ENCODE measurements at regions not wholly inside any gene's neighbourhood (a gene's known extent, or its start where the extent isn't known, plus 50 kb on each side); places are given as distances from the start of the nearest gene placed in this dataset.
"Not testable (repeated sequence)": the region's sequence is repeated elsewhere in the genome, so short reads cannot be mapped to it uniquely, and the experiment has no call there.

GRCh38 chr4:19033816-19034733 lies 1012.5 kb upstream of the LCORL start:
- no peak for DNase-seq (ENCODE audit: low read depth)

DNA sequence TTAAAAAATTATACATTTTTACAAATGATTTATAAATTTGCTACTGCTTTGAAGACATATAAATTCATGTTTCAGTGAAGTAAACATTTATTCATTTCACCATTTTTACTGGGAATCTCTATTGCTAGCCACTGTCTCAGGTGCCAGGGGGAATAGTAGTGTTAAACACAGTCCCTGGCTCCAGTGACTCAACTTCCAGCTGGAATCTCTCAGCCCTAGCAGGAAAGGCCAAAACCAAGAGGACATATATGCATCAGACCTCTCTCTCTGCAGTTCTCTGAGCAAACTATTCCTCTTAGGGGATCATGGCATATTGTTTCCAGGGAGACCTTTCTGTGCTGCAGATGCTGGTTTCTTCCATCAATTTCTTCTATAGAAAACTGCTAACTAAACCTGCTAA lies 1009.0 kb upstream of the LCORL start:
- no peak for DNase-seq (ENCODE audit: low read depth)

- no peak for DNase-seq (ENCODE audit: low read depth)
Measured at GRCh38 chr4:19030048-19030447, 1008.5 kb upstream of the LCORL start.

GRCh38 chr4:19026281-19026680 lies 1004.7 kb upstream of the LCORL start:
- DNase-seq (ENCODE audit: low read depth): no peak

DNA sequence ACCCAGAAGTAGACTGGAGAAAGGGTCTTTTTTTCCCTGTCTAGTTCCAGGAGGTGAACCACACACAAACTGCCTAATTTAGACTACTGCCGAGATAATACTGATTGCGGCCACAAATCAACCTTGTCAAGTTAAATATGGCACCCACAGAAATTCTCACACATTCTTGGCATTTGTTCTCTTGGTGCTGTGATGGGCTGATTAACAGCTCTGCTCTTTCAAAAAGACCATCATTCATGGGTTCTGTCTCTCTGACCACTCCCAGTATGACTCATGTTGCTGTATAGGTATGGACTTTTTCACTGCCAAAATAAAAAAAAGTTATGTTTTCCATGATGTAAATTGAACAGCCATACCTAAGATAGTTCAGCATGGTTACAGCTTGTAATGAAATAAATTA lies 1003.5 kb upstream of the LCORL start:
- DNase-seq (ENCODE audit: low read depth): no peak

- no peak for DNase-seq (ENCODE audit: low read depth)
Measured at GRCh38 chr4:19024047-19024446, 1002.5 kb upstream of the LCORL start.

- no peak for DNase-seq (ENCODE audit: low read depth)
Measured at GRCh38 chr4:19021617-19022016, 1000.1 kb upstream of the LCORL start.

- DNase-seq (ENCODE audit: low read depth): not testable (repeated sequence)
Measured at GRCh38 chr4:19016550-19016949, 995.0 kb upstream of the LCORL start.

DNA sequence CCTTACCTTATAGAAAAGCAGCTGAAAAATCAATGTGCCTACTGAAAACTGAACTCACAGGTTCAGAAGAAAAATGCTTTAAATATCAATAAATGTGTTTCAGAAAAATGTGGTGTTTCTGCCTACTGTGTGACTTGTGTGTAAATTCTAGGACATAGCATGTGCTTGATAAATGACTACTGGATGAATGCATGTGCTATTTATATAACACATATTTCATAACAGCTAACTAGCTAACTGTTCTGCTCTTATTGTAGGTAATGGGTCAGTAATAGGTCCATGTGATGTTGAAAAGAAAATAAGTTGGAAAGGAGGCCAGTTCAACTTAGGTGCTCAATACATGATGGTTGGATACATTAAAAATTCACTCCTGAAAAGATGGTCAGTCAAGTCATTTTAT lies 993.0 kb upstream of the LCORL start:
- no peak for DNase-seq (ENCODE audit: low read depth)

GRCh38 chr4:19010761-19011160 lies 989.2 kb upstream of the LCORL start:
- no peak for DNase-seq (ENCODE audit: low read depth)

- no peak for DNase-seq (ENCODE audit: low read depth)
Measured at GRCh38 chr4:19009881-19010280, 988.3 kb upstream of the LCORL start.

GRCh38 chr4:19005211-19005610 lies 983.7 kb upstream of the LCORL start:
- no peak for DNase-seq (ENCODE audit: low read depth)

- no peak for DNase-seq (ENCODE audit: low read depth)
Measured at GRCh38 chr4:19002170-19002569, 980.6 kb upstream of the LCORL start.

- DNase-seq (ENCODE audit: low read depth): no peak
Measured at GRCh38 chr4:18999595-18999994, 978.0 kb upstream of the LCORL start.

DNA sequence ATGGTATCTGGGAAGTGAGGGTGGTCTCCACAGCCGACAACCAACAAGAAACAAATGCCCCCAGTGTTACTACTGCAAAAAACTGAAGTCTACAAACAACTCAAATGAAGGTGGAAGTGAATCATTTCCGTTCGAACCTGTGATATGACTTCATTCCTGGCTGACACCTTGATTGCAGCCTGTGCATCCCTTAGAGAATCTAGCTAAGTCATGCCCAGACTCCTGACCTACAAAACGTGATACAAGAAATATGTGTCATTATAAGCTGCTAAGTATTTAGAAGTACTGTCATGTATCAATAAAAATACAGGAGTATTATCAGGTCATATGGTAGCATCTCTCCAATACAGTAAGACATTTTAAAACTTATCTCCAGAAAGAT lies 959.7 kb upstream of the LCORL start:
- DNase-seq (ENCODE audit: low read depth): no peak

GRCh38 chr4:18980516-18981233 lies 959.1 kb upstream of the LCORL start:
- no peak for DNase-seq (ENCODE audit: low read depth)

DNA sequence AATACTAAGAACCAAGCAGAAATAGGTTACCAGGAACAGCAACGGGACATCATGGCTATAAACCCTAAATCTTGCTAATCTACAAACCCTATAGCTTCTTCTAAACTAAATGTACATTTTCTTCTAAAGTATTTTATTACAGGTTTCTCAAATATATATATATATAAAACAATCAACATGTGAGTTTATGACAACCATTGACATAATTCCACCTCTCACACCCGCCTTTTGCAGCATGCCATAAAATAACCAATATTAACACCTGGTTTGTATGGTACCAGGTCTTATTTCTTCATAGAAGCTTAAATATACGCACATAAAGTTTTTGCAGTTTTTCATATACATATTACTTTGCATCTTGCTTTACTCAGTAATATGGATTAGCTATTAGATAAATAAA lies 955.3 kb upstream of the LCORL start:
- no peak for DNase-seq (ENCODE audit: low read depth)

GRCh38 chr4:18975916-18976808 lies 954.6 kb upstream of the LCORL start:
- no peak for DNase-seq (ENCODE audit: low read depth)

DNA sequence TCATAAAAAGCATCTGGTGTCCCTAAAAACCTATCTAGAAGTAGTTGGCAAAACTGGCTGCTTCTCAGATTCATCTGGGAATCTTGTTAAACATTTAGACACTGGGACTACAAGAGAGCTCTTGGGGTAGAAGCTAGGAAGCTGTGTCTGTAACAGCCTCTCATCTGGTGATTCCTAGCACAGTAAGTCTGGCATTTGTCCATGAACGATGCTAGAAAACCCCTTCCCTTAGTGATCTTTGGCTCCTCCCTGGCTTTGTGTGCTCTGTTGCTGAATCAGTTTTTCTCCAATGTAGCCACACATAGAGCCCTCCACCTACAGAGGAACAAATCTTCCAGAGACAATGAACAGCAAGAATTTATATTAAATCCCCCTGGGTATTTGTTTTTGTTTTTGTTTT lies 951.7 kb upstream of the LCORL start:
- no peak for DNase-seq (ENCODE audit: low read depth)

DNA sequence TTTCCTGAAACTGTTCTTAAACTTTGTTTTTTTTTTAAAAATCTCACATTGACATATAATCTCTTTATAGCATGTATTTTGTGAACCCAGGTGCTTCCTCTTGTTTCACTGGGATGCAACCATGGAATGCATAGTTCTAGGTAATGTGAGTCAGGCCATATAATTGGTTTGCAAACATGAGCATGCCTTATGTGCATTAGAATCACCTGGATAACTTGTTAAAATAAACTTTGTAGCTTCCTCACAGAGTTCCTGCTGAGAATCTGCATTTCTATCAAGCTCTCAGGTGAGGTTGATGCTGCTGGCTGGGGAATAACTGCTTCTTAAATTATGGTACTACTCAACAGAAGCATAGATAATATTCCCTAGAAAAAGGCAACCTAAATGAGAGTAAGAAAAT lies 940.3 kb upstream of the LCORL start:
- no peak for DNase-seq (ENCODE audit: low read depth)

DNA sequence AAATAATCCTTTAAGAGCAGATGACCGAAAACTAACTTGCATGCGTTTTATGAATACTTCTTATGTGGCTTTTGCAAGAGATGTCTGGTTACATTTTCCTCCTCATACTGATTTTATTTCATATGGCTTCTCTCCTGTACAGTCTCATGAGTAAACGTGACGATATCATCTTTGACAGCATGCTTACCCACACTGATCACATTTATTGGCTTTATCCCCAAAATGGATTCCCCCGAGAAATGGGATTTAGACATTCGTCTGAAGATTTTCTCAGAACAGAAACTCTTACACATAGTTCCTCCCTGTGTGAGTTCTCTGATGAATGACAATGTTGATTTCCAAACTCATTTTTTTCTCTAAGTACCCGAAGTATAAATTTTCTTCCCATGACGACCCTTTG lies 939.7 kb upstream of the LCORL start:
- no peak for DNase-seq (ENCODE audit: low read depth)

DNA sequence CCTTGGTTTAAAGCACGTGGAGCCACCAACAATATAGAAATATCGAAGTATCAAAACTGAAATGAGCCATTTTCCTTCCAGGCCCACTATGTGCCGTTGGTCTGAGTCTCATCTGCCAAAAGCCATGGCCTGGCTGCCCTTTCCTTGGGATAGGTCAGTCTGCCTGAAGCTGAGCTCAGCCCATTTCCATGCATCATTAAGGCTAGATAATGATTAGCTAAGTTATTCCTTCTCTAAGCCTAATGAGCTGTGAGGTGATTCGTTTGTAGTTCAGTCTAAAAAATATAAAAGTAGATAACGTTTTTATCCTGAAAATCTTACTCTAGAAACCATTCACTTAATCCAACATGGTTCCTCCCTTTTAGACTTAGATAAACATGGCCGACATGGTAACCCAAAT lies 936.2 kb upstream of the LCORL start:
- DNase-seq (ENCODE audit: low read depth): no peak

DNA sequence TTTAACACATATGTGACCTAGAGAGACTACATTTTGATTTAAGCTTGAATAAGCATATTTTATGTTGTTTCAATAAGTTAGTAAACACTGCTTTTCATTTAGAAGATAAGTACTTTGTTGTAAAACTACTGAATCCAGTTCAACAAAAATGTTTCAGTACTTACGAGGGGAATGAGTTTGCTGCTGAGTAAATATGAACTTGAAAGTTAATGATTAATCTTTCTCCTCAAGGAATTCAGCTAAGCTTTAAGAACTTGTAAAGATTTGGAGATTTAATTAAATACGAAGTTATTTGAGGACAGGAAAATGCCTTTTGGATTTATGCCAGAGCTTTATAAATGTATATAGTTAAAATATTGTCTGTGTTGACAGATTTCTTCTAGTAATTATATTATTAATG lies 933.0 kb upstream of the LCORL start:
- no peak for DNase-seq (ENCODE audit: low read depth)
